GM19025 (cell line): ENCODE measurements at regions not wholly inside any gene's neighbourhood (a gene's known extent, or its start where the extent isn't known, plus 50 kb on each side); places are given as distances from the start of the nearest gene placed in this dataset.

Source experiments
- ATAC-seq: cut with Tn5 transposase; IDR thresholded peaks from one replicate; pipeline ENCODE4 v1.9.1; 2021; ENCODE audit warnings: mild to moderate bottlenecking, low read depth, moderate library complexity; ENCODE audit not compliant: unreplicated experiment

DNA sequence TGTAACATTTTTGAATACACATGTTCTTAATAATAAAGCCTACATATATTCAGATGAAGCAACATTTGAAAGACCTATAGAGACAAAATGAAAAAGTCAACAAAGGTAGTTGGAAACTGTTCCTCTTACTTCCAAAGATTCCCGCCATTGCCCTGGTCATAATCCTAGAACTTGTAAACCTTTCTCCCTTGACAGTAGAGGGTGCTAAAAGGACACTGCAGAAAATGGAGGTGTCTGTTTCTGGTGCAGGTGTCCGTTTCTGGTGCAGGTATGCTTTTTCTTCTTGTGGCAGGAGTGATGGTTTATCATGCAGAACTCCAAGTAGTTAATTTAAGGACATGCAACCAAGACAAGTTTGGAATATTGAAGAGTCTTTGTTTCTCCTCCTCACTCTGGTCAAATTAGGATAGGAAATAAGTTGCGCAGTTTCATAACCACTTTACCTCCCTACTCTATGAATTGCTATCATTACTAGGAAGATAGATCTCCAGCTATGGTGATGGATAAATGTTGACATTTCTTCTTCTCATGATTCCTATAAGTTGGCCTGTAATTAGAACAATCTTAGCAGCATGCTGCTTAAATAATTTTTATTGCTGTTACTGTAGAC lies 56.0 kb upstream of the FAM174A start:
- ATAC-seq: no peak

DNA sequence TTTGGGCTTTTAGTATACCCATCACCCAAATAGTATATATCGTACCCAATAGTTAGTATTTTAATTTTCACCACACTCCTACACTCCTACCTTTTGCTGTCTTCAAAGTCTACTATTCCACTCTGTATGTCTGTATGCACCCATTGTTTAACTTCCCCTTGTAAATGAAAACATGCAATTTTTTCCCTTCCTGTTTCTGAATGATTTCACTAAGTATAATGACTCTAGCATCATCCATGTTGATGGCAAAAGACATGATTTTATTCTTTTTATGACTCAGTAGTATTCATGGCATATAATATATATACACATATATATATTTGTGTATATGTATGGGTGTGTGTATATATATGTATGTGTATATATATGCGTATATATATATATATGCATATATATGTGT lies 63.1 kb upstream of the FAM174A start:
- no peak for ATAC-seq

DNA sequence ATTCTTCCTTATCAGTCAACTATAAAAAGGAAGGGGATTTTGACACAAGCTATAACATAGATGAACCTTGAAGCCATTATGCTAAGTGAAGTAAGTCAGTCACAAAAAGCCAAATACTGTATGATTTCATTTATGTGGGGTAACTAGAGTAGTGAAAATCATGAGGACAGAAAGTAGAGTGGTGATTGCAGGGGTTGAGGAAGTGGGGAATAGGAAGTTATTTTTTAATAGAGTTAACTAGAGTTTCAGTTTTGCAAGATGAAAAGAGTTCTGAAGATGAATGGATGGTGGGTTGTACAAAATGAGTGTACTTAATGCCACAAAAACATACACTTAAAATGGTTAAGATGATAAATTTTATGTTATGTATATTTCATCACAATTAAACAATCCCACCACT lies 65.4 kb upstream of the FAM174A start:
- ATAC-seq: peak; percentile 90

DNA sequence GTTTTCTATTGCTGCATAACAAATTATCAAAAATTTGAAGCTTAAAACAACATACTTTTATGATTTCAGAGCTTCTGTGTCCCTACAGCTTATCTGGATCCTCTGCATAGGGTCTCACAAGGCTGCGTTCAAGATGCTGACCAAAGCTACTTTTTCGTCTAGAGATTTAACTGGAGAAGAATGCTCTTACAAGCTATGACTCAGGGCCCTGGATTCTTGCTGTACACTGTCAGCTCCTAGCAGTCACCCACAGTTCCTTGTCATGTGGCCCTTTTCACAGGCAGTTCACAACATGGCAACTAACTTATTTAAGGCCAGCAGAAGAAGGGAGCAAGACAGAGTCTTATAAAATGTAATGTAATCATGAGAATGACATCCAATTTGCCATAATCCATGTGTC lies 70.8 kb upstream of the FAM174A start:
- no peak for ATAC-seq

DNA sequence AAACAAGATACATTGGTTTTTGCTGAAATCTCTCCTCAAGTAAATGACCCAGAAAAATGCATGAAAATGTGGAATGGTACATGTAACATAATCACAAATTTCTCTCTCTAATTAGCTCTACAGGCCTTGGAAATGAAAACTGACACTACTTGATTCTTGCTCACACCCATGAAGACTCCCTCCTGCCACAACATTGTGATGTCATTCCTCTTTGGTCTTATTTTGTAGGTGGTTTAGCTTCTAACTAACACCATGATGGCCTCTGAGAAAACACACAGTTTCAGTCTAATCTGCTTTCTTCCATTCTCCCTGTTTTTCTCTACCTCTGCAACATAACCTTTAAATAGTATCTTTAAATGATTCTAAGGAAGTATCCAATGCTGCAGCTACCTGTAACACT lies 78.6 kb upstream of the FAM174A start:
- no peak for ATAC-seq

- ATAC-seq: no peak
These were observed 83.0 kb upstream of the FAM174A start for GRCh38 chr5:100452126-100452525.

DNA sequence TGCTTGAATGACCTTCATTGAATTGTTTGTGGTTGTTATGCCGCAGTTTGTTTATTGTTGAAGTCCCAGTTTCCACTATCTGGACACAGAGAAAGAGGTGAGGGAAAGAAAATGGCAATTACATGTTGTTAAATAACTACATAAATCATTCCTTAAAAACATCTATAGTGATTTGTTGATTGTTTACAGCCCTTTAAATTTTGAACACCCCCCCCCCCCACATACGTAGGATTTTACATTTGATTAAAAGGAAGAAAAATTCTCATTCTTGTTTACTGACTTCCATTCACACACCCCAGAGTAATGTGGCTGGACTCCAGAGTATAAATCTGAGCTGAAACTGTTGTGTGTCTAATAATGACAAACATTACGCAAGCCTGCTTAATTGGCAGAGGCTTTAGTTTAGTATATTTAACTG lies 87.1 kb upstream of the FAM174A start:
- ATAC-seq: no peak

DNA sequence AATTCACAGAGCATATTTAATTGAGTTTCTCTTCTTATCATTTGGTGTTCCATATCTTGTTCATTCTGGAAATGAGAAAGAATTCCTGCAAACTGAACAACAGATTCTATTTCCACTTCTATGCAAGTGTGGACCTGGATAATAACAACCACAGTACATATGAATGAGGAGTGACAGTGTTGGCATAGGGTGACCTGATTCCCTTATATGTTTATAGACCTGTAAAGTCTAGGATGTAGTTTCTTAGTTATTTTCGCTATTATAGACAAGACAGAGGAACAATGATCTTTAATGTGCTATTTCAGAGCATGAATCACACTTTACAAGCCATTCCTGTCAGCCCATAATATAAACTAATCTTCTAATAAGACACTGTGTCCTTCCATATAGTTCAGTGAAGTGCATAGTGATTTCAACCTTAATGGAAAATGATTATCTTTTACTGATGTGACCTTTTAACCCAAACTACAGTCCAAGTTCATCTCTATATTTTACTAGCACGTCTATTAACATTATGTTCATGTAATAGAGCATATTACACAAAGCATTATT lies 88.2 kb upstream of the FAM174A start:
- no peak for ATAC-seq

- ATAC-seq: no peak
These were observed 90.2 kb upstream of the FAM174A start for GRCh38 chr5:100444961-100445360.

DNA sequence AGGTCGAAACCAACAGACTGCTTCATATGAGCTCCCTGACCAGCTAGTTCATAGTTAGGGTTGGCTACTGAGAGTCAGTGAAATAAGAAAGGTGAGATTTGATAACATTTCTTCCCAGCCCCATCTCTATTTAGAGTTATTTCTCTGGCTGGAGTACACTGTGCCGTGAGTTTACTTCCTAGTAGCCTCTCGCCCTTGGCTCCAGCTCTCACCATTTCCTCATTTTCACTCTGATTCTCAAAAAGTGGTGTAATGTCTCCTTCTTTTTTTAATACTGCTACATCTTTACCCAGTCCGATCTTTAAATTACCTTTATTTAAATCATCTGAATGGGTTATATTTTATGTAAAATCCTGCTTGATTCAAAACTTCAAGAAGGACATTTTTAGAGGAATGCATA lies 100.4 kb upstream of the FAM174A start:
- no peak for ATAC-seq

- ATAC-seq: no peak
These were observed 102.4 kb upstream of the FAM174A start for GRCh38 chr5:100432741-100433140.

- peak; percentile 75 for ATAC-seq
These were observed 104.6 kb upstream of the FAM174A start for GRCh38 chr5:100430268-100431195.

DNA sequence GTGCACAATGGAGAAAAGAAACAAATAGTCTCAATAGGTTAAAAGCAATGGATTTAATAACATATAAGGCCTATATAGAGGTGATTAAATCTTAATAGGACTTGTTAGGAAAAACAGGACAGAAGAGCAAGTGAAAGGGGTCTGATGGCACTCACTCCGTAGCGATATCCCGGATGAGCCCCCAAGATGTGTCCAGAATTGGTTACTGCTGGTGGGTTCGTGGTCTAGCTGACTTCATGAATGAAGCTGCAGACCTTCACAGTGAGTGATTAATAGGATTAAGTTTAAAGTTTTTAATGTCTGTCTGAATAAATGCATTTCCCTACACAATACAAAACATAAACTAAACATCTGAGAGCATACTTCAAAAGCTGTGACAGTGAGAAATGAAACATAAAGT lies 110.4 kb upstream of the FAM174A start:
- ATAC-seq: no peak

DNA sequence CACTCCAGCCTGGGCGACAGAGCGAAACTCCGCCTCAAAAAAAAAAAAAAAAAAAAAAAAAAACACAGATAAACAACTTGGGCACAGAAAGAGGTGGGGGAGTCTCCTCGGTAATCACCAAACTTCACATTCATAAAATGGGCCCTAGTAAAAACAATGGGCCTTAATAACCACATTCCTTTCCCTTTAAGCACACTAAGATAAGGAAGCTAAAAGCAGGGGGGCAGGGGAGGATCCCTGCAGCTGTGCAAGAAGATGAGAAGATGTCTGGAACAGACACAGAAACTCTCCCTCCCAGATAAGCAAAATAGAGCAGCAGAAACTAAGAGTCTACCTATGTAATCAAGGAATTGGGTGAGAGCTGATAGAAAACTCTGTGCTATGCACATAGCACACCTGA lies 111.2 kb upstream of the FAM174A start:
- no peak for ATAC-seq

GRCh38 chr5:100423330-100423729 lies 111.8 kb upstream of the FAM174A start:
- no peak for ATAC-seq

DNA sequence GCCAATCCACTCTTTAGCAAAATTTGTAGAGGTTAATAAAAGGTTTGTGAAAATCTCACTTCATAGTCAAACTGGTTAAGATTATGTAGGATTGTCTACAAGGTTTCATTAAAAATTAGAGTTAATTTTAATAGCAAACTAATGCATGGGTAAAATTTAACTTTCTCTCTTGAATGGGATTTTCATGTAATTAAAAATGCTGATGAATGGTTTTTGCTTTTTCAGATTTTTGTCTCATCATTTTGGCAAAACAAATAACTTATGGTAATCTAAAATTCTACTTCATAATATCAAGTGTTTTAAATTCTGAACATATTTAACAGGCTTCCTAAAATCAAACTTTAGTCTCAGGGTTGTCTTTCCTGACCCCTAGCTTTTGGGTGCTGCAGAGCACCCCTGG lies 113.8 kb upstream of the FAM174A start:
- no peak for ATAC-seq

- no peak for ATAC-seq
These were observed 116.9 kb upstream of the FAM174A start for GRCh38 chr5:100418231-100418630.

- ATAC-seq: no peak
These were observed 125.5 kb upstream of the FAM174A start for GRCh38 chr5:100409660-100410151.

GRCh38 chr5:100407053-100407452 lies 128.1 kb upstream of the FAM174A start:
- no peak for ATAC-seq

DNA sequence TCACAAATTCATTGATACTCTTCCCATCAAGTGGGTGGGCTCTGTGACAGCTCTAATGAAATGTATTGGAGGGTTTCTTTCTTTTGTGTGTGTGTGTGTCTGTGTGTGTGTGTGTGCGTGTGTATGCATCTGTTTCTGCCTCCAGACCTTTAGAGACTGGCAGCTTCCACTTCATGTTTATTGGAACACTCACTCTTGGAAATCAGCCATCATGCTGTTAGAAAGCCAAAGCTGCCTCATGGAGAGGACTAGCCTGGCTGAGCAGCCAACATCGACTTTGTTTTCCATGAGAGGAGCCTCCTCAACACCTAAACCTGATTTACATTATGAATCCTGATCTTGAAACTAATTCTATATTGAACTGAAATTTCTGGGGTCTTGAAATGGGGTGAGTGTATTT lies 128.5 kb upstream of the FAM174A start:
- ATAC-seq: no peak

GRCh38 chr5:100402071-100402470 lies 133.1 kb upstream of the FAM174A start:
- no peak for ATAC-seq

DNA sequence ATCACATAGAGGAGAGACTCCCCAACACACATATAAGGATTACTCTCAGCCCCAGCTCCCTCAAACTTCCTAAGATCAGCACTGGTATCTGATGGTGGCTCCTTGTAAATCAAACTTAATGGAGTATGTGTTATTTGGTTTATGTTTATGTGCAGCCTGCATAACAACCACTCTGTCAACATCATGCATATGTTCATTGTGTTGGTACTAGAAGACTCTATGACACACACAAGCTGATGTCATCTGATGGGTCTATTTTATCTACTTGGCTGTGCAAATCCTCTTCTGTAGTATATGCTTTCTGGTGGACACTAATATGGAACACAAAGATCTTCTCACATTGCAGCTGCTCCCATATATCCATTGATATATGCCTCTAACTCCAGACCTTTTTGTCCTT lies 134.0 kb upstream of the FAM174A start:
- no peak for ATAC-seq
